Neural progenitor cell (in vitro differentiated cells): ENCODE measurements at regions not wholly inside any gene's neighbourhood (a gene's known extent, or its start where the extent isn't known, plus 50 kb on each side); places are given as distances from the start of the nearest gene placed in this dataset.

Source experiments
- CTCF ChIP-seq: fragments of 200-600 bp; sonication (generic); IDR thresholded peaks from 2 replicates; pipeline ENCODE4 v1.5.1; 2017; ENCODE audit warnings: antibody characterized with exemption, mild to moderate bottlenecking
- EZH2phosphoT487 ChIP-seq: fragments of 200-600 bp; sonication (generic); IDR thresholded peaks from 2 replicates; pipeline ENCODE4 v1.6.1; 2017; ENCODE audit warnings: antibody characterized with exemption

- TF ChIP-seq CTCF (no peak), EZH2phosphoT487 (no peak)
These were observed 116.0 kb downstream of the CDC5L start for GRCh38 chr6:44503471-44503870.
